IMR-90 (cell line): ENCODE measurements at regions not wholly inside any gene's neighbourhood (a gene's known extent, or its start where the extent isn't known, plus 50 kb on each side); places are given as distances from the start of the nearest gene placed in this dataset.

Experiments used
- ATAC-seq: fragments of 200-7000 bp; cut with Tn5 transposase; 2 replicates; pipeline ENCODE4 v1.9.1; 2020; ENCODE audit warnings: low read depth, mild to moderate bottlenecking, moderate library complexity
- BruUV-seq: library from RNA; stranded (reverse); fragments of 400-500 nt; replicated peaks from 2 replicates; lab custom pipeline; 2021; lab: Mats Ljungman, UMichigan
- CTCF ChIA-PET: fragments of 300-600 bp; formaldehyde crosslinking; extraction: SDS; loops from one replicate; lab custom pipeline; 2021; ENCODE audit warnings: antibody characterized with exemption; lab: Yijun Ruan, JAX
- POLR2A ChIA-PET: fragments of 300-600 bp; sonication (Branson Sonifier 250); formaldehyde crosslinking; loops from one replicate; lab custom pipeline; 2022; ENCODE audit warnings: antibody characterized with exemption; ENCODE audit not compliant: unreplicated experiment; lab: Charles Lee
- DNase-seq: peaks from one replicate; pipeline ENCODE4 v3.0.0; 2013
- H2AFZ ChIP-seq: replicated peaks from 2 replicates; pipeline ENCODE3; 2013; ENCODE audit warnings: low read length, mild to moderate bottlenecking; ENCODE audit not compliant: poor library complexity
- H2AK5ac ChIP-seq: 2 replicates; pipeline ENCODE4 v1.6.1; 2013; ENCODE audit warnings: low read depth, low read length, inconsistent platforms
- H2AK9ac ChIP-seq: replicated peaks from 2 replicates; pipeline ENCODE3; 2013; ENCODE audit warnings: mild to moderate bottlenecking, low read depth, low read length, moderate library complexity; ENCODE audit not compliant: poor library complexity
- H2BK120ac ChIP-seq: 2 replicates; pipeline ENCODE4 v1.6.1; 2013; ENCODE audit warnings: low read depth, low read length, inconsistent platforms
- H2BK15ac ChIP-seq: 3 replicates; pipeline ENCODE4 v1.6.1; 2013; ENCODE audit warnings: low read depth, low read length, inconsistent platforms
- H2BK20ac ChIP-seq: 2 replicates; pipeline ENCODE4 v1.6.1; 2013; ENCODE audit warnings: low read depth, mild to moderate bottlenecking, inconsistent platforms, low read length, moderate library complexity
- H2BK5ac ChIP-seq: 2 replicates; pipeline ENCODE4 v1.6.1; 2013; ENCODE audit warnings: mild to moderate bottlenecking, low read depth, low read length, inconsistent platforms; ENCODE audit not compliant: poor library complexity, severe bottlenecking
- H3K14ac ChIP-seq: replicated peaks from 2 replicates; pipeline ENCODE4 v1.6.1; 2013; ENCODE audit warnings: low read depth, low read length, inconsistent platforms
- H3K18ac ChIP-seq: 2 replicates; pipeline ENCODE4 v1.6.1; 2013; ENCODE audit warnings: low read depth, low read length, control low read depth
- H3K23ac ChIP-seq: 2 replicates; pipeline ENCODE4 v1.6.1; 2013; ENCODE audit warnings: low read depth, low read length, inconsistent platforms
- H3K27ac ChIP-seq: 2 replicates; pipeline ENCODE4 v1.5.1; 2013; ENCODE audit warnings: mild to moderate bottlenecking, control low read depth, low read length; ENCODE audit not compliant: insufficient read depth
- H3K27me3 ChIP-seq: 2 replicates; pipeline ENCODE4 v1.6.1; 2013; ENCODE audit warnings: low read length; ENCODE audit not compliant: control insufficient read depth, insufficient read depth
- H3K36me3 ChIP-seq: 2 replicates; pipeline ENCODE4 v1.6.1; 2013; ENCODE audit warnings: low read length, mixed read lengths; ENCODE audit not compliant: control insufficient read depth, insufficient read depth
- H3K4ac ChIP-seq: 2 replicates; pipeline ENCODE4 v1.6.1; 2013; ENCODE audit warnings: low read depth, low read length, inconsistent platforms
- H3K4me1 ChIP-seq: 2 replicates; pipeline ENCODE4 v1.6.1; 2013; ENCODE audit warnings: low read length, mixed read lengths; ENCODE audit not compliant: control insufficient read depth, insufficient read depth
- H3K4me2 ChIP-seq: 2 replicates; pipeline ENCODE4 v1.6.1; 2013; ENCODE audit warnings: low read depth, mild to moderate bottlenecking, control low read depth, low read length, moderate library complexity
- H3K4me3 ChIP-seq: 2 replicates; pipeline ENCODE4 v1.5.1; 2013; ENCODE audit warnings: low read depth, mild to moderate bottlenecking, control low read depth, low read length, moderate library complexity; ENCODE audit not compliant: insufficient read depth
- H3K56ac ChIP-seq: 2 replicates; pipeline ENCODE4 v1.6.1; 2013; ENCODE audit warnings: low read length, inconsistent platforms; ENCODE audit not compliant: insufficient read depth; ENCODE audit errors: extremely low read depth
- H3K79me1 ChIP-seq, 2 experiments: 2 replicates each; pipeline ENCODE4 v1.6.1; 2013; ENCODE audit warnings: low read length in 2 of 2, inconsistent platforms in 1 of 2, low read depth in 1 of 2
- H3K9ac ChIP-seq: 2 replicates; pipeline ENCODE4 v1.6.1; 2013; ENCODE audit warnings: low read depth, low read length, control low read depth
- H3K9me1 ChIP-seq: 2 replicates; pipeline ENCODE4 v1.6.1; 2013; ENCODE audit warnings: low read length, inconsistent platforms; ENCODE audit not compliant: insufficient read depth
- H3K9me3 ChIP-seq: 2 replicates; pipeline ENCODE4 v1.6.1; 2013; ENCODE audit warnings: low read length; ENCODE audit not compliant: control insufficient read depth, insufficient read depth
- H4K20me1 ChIP-seq: 2 replicates; pipeline ENCODE4 v1.6.1; 2013; ENCODE audit warnings: low read length, inconsistent platforms; ENCODE audit not compliant: insufficient read depth
- H4K5ac ChIP-seq: 2 replicates; pipeline ENCODE4 v1.6.1; 2013; ENCODE audit warnings: mild to moderate bottlenecking, low read depth, low read length, control low read depth
- H4K8ac ChIP-seq, 2 experiments: 2 replicates each; pipeline ENCODE4 v1.6.1; 2013; ENCODE audit warnings: low read depth in 2 of 2, low read length in 2 of 2, control low read depth in 1 of 2, inconsistent platforms in 1 of 2
- H4K91ac ChIP-seq: 2 replicates; pipeline ENCODE4 v1.6.1; 2013; ENCODE audit warnings: low read depth, low read length, inconsistent platforms; ENCODE audit not compliant: insufficient read depth
- BHLHE40 ChIP-seq: fragments of 150-350 bp; IDR thresholded peaks from 2 replicates; pipeline ENCODE4 v1.6.1; 2016; ENCODE audit warnings: mild to moderate bottlenecking, low read depth, low read length
- CEBPB ChIP-seq: IDR thresholded peaks from 2 replicates; pipeline ENCODE4 v1.6.1; 2012; ENCODE audit warnings: low read depth, low read length, improper control_type of control experiment
- CHD1 ChIP-seq: IDR thresholded peaks from 2 replicates; pipeline ENCODE4 v1.6.1; 2012; ENCODE audit warnings: low read depth, low read length, improper control_type of control experiment
- FOS ChIP-seq: fragments of 150-350 bp; IDR thresholded peaks from 2 replicates; pipeline ENCODE4 v1.6.1; 2016; ENCODE audit warnings: low read depth, low read length
- MAFK ChIP-seq: IDR thresholded peaks from 2 replicates; pipeline ENCODE4 v1.6.1; 2012; ENCODE audit warnings: low read depth, low read length, improper control_type of control experiment
- MXI1 ChIP-seq: IDR thresholded peaks from 2 replicates; pipeline ENCODE4 v1.6.1; 2012; ENCODE audit warnings: low read depth, mild to moderate bottlenecking, low read length, moderate library complexity, borderline replicate concordance
- POLR2A ChIP-seq: IDR thresholded peaks from 2 replicates; pipeline ENCODE4 v1.6.1; 2012; ENCODE audit warnings: mild to moderate bottlenecking, low read depth, low read length
- RAD21 ChIP-seq: IDR thresholded peaks from 2 replicates; pipeline ENCODE4 v1.6.1; 2012; ENCODE audit warnings: low read length, improper control_type of control experiment
- RCOR1 ChIP-seq: IDR thresholded peaks from 2 replicates; pipeline ENCODE4 v1.6.1; 2012; ENCODE audit warnings: mild to moderate bottlenecking, low read length, improper control_type of control experiment; ENCODE audit not compliant: insufficient replicate concordance
- SMC3 ChIP-seq: fragments of 150-350 bp; IDR thresholded peaks from 2 replicates; pipeline ENCODE4 v1.6.1; 2016; ENCODE audit warnings: low read depth, mild to moderate bottlenecking, antibody characterized with exemption, low read length, moderate library complexity
- dilution Hi-C: fragments of 300-500 bp; cut with HindIII; formaldehyde crosslinking; loops from one replicate; pipeline ENCODE4 v1.14.3; 2018; ENCODE audit warnings: low sequenced_read_pairs; ENCODE audit not compliant: unreplicated experiment
- in situ Hi-C: fragments of 300-500 bp; cut with MboI; formaldehyde crosslinking; loops from 3 replicates; pipeline ENCODE4 v1.14.3; 2019; ENCODE audit warnings: low sequenced_read_pairs, inconsistent platforms, mixed read lengths
- intact Hi-C: fragments of 100-400 bp; cut with micrococcal nuclease; formaldehyde crosslinking; loops from 2 replicates; pipeline ENCODE4 v1.10.0; 2022
- TF ChIP-seq, protein P1 (sequence below): conservative IDR thresholded peaks from 2 replicates; pipeline ENCODE4 v1.5.1; 2012; ENCODE audit warnings: mild to moderate bottlenecking, low read depth, low read length, improper control_type of control experiment
- TF ChIP-seq, protein P2 (sequence below): fragments of 150-350 bp; IDR thresholded peaks from 2 replicates; pipeline ENCODE4 v1.6.1; 2017; ENCODE audit warnings: mild to moderate bottlenecking, antibody characterized with exemption, low read length, low read depth

DNA sequence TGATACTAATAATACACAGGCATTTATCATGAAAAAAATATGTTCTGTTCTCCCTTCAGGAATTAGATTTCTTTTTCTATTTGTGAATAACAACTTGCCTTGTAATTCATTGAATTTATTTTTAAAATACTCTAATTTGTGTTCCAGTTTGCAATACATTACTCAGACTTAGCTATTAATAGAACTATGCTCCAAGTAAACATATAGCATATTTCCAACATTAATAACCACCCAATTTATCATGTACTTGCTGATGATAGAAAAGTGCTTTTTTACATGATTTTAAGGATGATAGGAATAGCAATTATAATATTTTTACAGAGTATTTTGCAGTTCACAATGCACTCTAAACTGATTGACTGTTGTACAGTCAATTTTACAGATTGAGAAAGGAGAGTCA is 338.8 kb upstream of the SEMA3D start:
- Histone ChIP-seq H3K4me3 (no peak overlapping the region), H2AK9ac (no peak overlapping the region), H3K14ac (no peak overlapping the region), H3K18ac (no peak overlapping the region), H2BK20ac (no peak overlapping the region), H3K4me2 (no peak overlapping the region), H2BK15ac (no peak overlapping the region), H2BK5ac (no peak overlapping the region), H3K79me1 (no peaks in the 10 kb centered on the region), H2AFZ (no peak overlapping the region), H3K9me3 (no peaks in the 10 kb centered on the region), H3K9me1 (peaks cover 3% of the 10 kb centered on the region; the same call in 1 of the 2 replicates), H2BK120ac (no peak overlapping the region), H4K91ac (no peak overlapping the region), H3K9ac (no peak overlapping the region), H3K27me3 (no peaks in the 10 kb centered on the region), H3K56ac (no peak overlapping the region), H4K5ac (no peak overlapping the region), H3K4me1 (peaks cover 9% of the 10 kb centered on the region), H3K4ac (no peak overlapping the region), H3K23ac (no peak overlapping the region), H4K8ac (no peak overlapping the region), H2AK5ac (no peak overlapping the region), H3K36me3 (no peaks in the 10 kb centered on the region), H4K20me1 (no peaks in the 10 kb centered on the region), H3K27ac (no peak overlapping the region)
- ChIA-PET CTCF (no interaction called here), POLR2A (no interaction called here)
- DNase-seq = peak; percentile 51
- ATAC-seq = no peak
- TF ChIP-seq SMC3 (no peak), MXI1 (no peak), CEBPB (no peak), FOS (no peak), RCOR1 (no peak), BHLHE40 (no peak), MAFK (no peak), RAD21 (no peak), POLR2A (no peak), CHD1 (no peak)
- TF ChIP-seq, protein P1, sequence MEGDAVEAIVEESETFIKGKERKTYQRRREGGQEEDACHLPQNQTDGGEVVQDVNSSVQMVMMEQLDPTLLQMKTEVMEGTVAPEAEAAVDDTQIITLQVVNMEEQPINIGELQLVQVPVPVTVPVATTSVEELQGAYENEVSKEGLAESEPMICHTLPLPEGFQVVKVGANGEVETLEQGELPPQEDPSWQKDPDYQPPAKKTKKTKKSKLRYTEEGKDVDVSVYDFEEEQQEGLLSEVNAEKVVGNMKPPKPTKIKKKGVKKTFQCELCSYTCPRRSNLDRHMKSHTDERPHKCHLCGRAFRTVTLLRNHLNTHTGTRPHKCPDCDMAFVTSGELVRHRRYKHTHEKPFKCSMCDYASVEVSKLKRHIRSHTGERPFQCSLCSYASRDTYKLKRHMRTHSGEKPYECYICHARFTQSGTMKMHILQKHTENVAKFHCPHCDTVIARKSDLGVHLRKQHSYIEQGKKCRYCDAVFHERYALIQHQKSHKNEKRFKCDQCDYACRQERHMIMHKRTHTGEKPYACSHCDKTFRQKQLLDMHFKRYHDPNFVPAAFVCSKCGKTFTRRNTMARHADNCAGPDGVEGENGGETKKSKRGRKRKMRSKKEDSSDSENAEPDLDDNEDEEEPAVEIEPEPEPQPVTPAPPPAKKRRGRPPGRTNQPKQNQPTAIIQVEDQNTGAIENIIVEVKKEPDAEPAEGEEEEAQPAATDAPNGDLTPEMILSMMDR = no peak
- TF ChIP-seq, protein P2, sequence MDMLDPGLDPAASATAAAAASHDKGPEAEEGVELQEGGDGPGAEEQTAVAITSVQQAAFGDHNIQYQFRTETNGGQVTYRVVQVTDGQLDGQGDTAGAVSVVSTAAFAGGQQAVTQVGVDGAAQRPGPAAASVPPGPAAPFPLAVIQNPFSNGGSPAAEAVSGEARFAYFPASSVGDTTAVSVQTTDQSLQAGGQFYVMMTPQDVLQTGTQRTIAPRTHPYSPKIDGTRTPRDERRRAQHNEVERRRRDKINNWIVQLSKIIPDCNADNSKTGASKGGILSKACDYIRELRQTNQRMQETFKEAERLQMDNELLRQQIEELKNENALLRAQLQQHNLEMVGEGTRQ = no peak
- in situ Hi-C loops = no loop called here
- dilution Hi-C loops = no loop called here
- intact Hi-C loops = no loop called here
- BruUV-seq = no TSS peak
